ENCODE measurements at regions not wholly inside any gene's neighbourhood (a gene's known extent, or its start where the extent isn't known, plus 50 kb on each side); places are given as distances from the start of the nearest gene placed in this dataset.

DNA sequence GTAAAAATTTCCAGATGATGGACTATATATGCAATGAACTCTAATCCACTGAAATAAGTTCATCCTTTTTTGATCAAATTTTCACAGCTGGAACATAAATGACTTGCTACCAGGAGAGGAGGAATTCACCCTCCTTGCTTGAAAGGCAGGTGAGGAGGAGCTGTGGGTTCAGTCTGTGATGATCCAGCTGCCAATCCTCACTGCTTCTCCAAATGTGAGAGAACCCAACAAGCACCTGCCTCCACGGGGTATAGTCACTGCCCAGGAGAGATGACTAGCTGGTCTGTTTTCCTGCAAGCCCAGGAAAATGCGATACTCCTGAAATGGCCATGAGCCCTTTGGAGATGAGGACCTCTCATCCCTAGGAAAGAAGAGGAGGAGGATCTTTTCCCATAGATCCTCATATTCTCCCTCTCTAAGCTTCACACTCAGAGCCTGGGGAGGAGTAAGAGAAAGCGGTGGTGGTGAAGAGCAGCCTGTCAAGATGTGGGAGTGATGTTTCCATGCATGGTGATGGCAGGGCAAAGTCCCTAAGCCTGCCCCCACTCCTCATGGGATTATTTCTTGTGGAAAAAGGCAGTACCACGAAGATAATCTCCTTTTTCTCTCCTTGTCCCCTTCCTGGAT lies 77.9 kb upstream of the USP47 start:
- Histone ChIP-seq H3K4me1 (no peaks in the 10 kb centered on the region), H3K27ac (no peak overlapping the region), H3K4me3 (no peak overlapping the region), H3K9me3 (no peaks in the 10 kb centered on the region), H3K27me3 (no peaks in the 10 kb centered on the region), H3K36me3 (no peaks in the 10 kb centered on the region)
- TF ChIP-seq, protein P1, sequence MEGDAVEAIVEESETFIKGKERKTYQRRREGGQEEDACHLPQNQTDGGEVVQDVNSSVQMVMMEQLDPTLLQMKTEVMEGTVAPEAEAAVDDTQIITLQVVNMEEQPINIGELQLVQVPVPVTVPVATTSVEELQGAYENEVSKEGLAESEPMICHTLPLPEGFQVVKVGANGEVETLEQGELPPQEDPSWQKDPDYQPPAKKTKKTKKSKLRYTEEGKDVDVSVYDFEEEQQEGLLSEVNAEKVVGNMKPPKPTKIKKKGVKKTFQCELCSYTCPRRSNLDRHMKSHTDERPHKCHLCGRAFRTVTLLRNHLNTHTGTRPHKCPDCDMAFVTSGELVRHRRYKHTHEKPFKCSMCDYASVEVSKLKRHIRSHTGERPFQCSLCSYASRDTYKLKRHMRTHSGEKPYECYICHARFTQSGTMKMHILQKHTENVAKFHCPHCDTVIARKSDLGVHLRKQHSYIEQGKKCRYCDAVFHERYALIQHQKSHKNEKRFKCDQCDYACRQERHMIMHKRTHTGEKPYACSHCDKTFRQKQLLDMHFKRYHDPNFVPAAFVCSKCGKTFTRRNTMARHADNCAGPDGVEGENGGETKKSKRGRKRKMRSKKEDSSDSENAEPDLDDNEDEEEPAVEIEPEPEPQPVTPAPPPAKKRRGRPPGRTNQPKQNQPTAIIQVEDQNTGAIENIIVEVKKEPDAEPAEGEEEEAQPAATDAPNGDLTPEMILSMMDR (IDR thresholded peaks at IDR 0.05): no peak
- DNase-seq (ENCODE audit: low spot score in 2 of 2): no peak
- intact Hi-C loops (cut with DNase I): no loop called here

DNA sequence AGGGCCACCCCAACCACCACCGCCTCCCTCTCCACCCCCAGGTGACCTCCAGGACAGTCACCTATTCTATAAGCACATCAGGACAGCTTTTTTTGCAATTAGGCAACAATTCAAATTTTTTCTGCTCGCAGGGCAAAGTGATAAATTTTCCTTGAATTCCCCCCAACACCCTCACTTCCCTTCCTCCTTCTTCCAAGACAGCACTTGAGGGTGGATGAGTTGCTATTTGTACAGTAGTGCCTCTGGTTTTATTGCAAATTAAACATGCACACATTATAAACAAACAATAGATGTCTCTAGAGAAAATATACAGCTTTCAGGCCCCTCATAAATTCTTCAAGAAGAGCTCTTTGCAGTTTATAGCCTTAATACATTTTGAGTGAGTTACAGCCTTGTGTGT lies 80.9 kb upstream of the USP47 start:
- TF ChIP-seq, protein P1 (IDR thresholded peaks at IDR 0.05): no peak
- no peaks in the 10 kb centered on the region for H3K36me3 ChIP-seq
- DNase-seq (ENCODE audit: low spot score in 2 of 2): no peak
- H3K4me3 ChIP-seq: no peak overlapping the region
- intact Hi-C loops (cut with DNase I): no loop called here
- no peaks in the 10 kb centered on the region for H3K27me3 ChIP-seq
- no peaks in the 10 kb centered on the region for H3K9me3 ChIP-seq
- H3K4me1 ChIP-seq: no peaks in the 10 kb centered on the region
- no peak overlapping the region for H3K27ac ChIP-seq

DNA sequence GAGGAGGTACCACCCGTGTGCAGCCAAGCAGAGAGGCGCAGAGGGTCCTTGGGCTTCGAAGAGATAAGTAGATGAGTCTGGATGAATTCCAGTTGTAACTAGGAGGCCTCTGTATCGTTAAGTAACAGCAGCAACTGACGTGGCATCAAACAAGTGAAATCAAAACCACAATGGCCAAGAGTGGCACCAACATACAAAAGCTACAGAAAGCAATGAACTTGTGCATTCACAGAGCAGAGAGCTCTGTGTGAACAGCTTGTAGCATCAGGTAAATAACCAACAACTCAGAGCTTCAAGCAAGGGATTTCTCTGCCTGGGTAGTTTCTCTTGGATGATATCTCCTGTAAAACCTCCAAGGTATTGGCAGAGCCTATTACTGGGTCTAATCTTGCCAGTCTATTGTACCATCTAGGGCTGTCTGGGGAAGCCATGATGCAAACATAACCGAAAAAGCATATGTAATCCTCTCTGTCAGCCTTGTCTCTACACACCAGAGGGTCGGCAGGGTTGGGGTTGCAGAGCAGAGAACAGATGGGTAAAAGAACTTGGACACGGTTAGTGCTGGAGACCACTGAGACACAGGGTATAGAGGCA lies 83.1 kb upstream of the USP47 start:
- no peak overlapping the region for H3K4me3 ChIP-seq
- H3K9me3 ChIP-seq: no peaks in the 10 kb centered on the region
- H3K27ac ChIP-seq: no peak overlapping the region
- TF ChIP-seq, protein P1 (IDR thresholded peaks at IDR 0.05): no peak
- H3K27me3 ChIP-seq: no peaks in the 10 kb centered on the region
- no peak for DNase-seq (ENCODE audit: low spot score in 2 of 2)
- no peaks in the 10 kb centered on the region for H3K4me1 ChIP-seq
- H3K36me3 ChIP-seq: no peaks in the 10 kb centered on the region
- intact Hi-C loops (cut with DNase I): loop anchor here (10.0 kb wide), 1 partner anchor 114 kb away; no protein-coding TSS in a partner anchor

- no peak for DNase-seq (ENCODE audit: low spot score in 2 of 2)
- H3K4me1 ChIP-seq: no peaks in the 10 kb centered on the region
- no peaks in the 10 kb centered on the region for H3K9me3 ChIP-seq
- no peak overlapping the region for H3K4me3 ChIP-seq
- TF ChIP-seq, protein P1 (IDR thresholded peaks at IDR 0.05): no peak
- H3K27me3 ChIP-seq: no peaks in the 10 kb centered on the region
- H3K36me3 ChIP-seq: no peaks in the 10 kb centered on the region
- no peak overlapping the region for H3K27ac ChIP-seq
- intact Hi-C loops (cut with DNase I): loop anchor here (10.0 kb wide), 1 partner anchor 113 kb away; no protein-coding TSS in a partner anchor
These were observed 83.9 kb upstream of the USP47 start for GRCh38 chr11:11757909-11758308.

GRCh38 chr11:11756718-11757117 lies 85.1 kb upstream of the USP47 start:
- Histone ChIP-seq H3K36me3 (no peaks in the 10 kb centered on the region), H3K4me3 (no peak overlapping the region), H3K4me1 (no peaks in the 10 kb centered on the region), H3K27ac (no peak overlapping the region), H3K27me3 (no peaks in the 10 kb centered on the region), H3K9me3 (no peaks in the 10 kb centered on the region)
- intact Hi-C loops (cut with DNase I): loop anchor here (10.0 kb wide), 1 partner anchor 112 kb away; no protein-coding TSS in a partner anchor
- TF ChIP-seq, protein P1 (IDR thresholded peaks at IDR 0.05): no peak
- DNase-seq (ENCODE audit: low spot score in 2 of 2): no peak

Data from ascending aorta (tissue), 2 donors.